Neural progenitor cell (in vitro differentiated cells): ENCODE measurements at regions not wholly inside any gene's neighbourhood (a gene's known extent, or its start where the extent isn't known, plus 50 kb on each side); places are given as distances from the start of the nearest gene placed in this dataset.

Experiments used
- EZH2 ChIP-seq: fragments of 200-600 bp; sonication (generic); IDR thresholded peaks from 2 replicates; pipeline ENCODE4 v1.6.1; 2017; ENCODE audit warnings: antibody characterized with exemption, mild to moderate bottlenecking, moderate library complexity
- TF ChIP-seq, protein P1 (sequence below): fragments of 200-600 bp; sonication (generic); IDR thresholded peaks from 2 replicates; pipeline ENCODE4 v1.5.1; 2017; ENCODE audit warnings: antibody characterized with exemption, mild to moderate bottlenecking

DNA sequence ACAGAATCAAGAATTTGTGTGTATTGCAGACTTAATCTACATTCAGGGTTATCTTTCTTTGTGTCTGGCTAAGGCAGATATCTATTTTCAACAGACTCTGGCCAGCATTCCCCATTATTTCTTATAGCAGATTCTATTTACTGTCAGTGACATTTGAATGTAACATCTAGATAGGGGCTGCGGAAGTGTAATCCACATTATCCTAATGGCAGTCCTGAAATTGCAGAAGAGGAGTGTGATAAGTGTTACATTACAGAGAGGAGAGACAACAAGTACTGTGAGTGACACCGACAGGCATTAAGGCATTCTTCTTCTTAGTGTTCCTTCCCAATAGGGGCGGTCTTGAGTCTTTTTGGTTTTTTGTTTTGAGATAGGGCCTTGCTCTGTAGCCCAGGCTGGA is 598.2 kb upstream of the NXPH2 start:
- TF ChIP-seq, protein P1, sequence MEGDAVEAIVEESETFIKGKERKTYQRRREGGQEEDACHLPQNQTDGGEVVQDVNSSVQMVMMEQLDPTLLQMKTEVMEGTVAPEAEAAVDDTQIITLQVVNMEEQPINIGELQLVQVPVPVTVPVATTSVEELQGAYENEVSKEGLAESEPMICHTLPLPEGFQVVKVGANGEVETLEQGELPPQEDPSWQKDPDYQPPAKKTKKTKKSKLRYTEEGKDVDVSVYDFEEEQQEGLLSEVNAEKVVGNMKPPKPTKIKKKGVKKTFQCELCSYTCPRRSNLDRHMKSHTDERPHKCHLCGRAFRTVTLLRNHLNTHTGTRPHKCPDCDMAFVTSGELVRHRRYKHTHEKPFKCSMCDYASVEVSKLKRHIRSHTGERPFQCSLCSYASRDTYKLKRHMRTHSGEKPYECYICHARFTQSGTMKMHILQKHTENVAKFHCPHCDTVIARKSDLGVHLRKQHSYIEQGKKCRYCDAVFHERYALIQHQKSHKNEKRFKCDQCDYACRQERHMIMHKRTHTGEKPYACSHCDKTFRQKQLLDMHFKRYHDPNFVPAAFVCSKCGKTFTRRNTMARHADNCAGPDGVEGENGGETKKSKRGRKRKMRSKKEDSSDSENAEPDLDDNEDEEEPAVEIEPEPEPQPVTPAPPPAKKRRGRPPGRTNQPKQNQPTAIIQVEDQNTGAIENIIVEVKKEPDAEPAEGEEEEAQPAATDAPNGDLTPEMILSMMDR: no peak
- TF ChIP-seq EZH2: no peak
